ENCODE measurements at regions not wholly inside any gene's neighbourhood (a gene's known extent, or its start where the extent isn't known, plus 50 kb on each side); places are given as distances from the start of the nearest gene placed in this dataset.
A peak's percentile ranks its signal among the peaks of the same experiment; 100 is the strongest.
"Not testable (repeated sequence)": the region's sequence is repeated elsewhere in the genome, so short reads cannot be mapped to it uniquely, and the experiment has no call there.

DNA sequence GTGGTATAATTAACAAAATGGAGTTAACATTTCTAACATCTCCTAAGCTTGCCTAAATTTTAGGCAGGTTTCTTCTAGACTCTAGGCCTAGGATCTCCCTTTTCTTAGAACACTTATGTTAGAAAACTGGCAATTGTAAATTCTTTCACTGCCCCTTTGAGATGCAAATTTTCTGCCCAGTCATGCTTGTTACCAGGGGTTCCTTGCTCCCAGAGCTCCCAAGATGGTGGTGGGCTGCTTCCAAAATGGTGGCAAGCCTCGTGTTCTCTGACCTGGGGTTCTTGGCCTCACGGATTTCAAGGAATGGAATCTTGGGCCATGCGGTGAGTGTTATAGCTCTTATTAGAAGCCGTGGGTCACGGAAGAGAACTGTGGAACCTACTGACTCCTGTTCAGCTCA is 1361.4 kb downstream of the NCAM2 start:
- DNase-seq (ENCODE audit: low spot score); ATAC-seq: not testable (repeated sequence)

- ATAC-seq: no peak
Observed at GRCh38 chr21:22363504-22363903, 1365.3 kb downstream of the NCAM2 start.

GRCh38 chr21:22364163-22364562 is 1366.0 kb downstream of the NCAM2 start:
- ATAC-seq: no peak
- no peak for DNase-seq (ENCODE audit: low spot score)

More at GRCh38 chr21:22363504-22363903, 1365.3 kb downstream of the NCAM2 start:
- DNase-seq (ENCODE audit: low spot score): no peak

DNA sequence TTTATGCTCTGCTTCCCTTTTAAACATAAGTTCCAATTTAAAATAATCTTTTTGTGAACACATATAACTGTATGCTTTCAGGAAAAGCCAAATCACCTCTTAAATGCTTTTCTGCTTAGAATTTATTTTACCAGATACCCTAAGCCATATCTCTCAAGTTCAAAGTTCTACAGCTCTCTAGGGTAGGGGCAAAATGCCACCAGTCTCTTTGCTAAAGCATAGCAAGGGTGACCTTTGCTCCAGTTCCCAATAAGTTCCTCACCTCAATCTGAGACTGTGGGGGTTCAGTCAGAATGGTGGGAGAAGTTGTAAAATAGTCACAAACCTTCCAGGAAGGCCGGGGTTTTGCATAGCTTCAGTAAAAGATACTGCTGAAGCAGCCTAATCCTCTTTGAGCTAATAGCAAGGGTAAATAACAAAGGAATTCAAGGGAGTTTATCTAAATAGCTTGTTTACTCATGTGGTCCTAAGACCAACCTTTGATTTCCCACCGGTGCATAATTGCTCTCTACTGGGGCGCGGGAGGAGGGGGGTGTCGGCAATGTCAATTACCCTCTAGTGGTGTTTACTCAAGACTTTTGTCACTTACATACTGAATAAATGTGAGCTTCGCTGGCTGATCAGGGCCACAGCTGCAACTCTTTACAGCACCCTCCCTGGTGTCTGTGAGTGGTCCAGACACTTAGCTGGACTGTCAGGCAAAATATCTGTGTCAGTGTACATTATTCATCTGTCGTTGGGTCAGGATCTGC is 1376.2 kb downstream of the NCAM2 start:
- DNase-seq (ENCODE audit: low spot score) (no peak), ATAC-seq (peak; percentile 83)

- ATAC-seq; DNase-seq (ENCODE audit: low spot score): not testable (repeated sequence)
Observed at GRCh38 chr21:22377795-22378194, 1379.6 kb downstream of the NCAM2 start.

- DNase-seq (ENCODE audit: low spot score): no peak
- ATAC-seq: no peak
Observed at GRCh38 chr21:22393324-22393723, 1395.1 kb downstream of the NCAM2 start.

DNA sequence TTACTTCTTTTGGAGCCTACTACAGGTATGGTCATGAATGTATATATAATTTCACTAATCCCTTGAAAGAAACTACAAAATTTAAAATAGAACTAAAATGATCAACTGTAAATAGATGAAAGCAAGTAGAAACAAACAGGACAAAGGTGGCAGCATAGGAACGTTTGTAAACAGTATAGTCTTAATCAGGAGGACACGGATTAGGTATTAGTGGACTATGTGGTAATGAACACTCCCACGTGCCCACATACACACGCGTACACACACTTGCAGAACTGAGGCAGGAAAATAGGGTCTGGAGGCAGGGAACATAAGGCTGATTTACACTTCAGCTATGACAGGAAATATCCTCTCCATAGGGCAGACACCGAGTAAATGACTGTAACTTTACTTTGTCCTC is 1397.8 kb downstream of the NCAM2 start:
- ATAC-seq (peak; percentile 77), DNase-seq (ENCODE audit: low spot score) (no peak)

- ATAC-seq (no peak), DNase-seq (ENCODE audit: low spot score) (no peak)
Observed at GRCh38 chr21:22399681-22400514, 1401.7 kb downstream of the NCAM2 start.

DNA sequence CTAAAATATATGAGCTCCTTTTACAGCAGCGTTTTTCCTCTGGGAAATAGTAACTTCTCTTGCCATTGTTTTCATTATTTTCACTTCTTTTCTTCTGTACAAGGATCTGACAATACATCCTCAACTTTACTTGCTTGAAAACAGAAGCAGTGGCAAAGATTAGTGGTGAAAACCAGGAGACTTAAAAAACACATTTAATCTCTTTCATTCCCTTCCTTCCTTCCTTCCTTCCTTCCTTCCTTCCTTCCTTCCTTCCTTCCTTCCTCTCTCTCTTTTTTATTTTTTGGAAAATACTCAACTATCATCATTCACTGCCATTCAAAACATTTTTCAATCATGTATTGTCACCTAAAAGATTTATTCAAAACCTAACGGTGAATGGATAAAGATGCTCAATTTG is 1411.4 kb downstream of the NCAM2 start:
- ATAC-seq (no peak), DNase-seq (ENCODE audit: low spot score) (no peak)

DNA sequence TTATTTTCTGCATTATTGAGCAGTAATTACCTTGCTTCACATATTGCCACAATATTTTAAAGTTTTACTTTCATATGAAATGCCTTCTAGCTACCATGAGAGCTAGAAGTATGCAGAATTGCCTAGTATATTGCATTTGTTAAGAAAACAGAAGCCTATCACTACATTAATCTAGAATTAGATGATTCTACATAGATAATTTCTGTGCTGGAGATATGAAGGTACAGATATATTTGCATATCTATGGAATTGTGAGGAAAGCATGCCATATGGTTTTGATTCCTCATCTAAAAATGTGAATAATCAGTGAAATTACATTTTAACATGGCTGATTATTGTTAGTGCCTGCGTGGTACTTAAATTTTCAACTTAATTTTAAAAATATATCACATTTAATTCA is 1418.3 kb downstream of the NCAM2 start:
- no peak for ATAC-seq
- DNase-seq (ENCODE audit: low spot score): no peak

DNA sequence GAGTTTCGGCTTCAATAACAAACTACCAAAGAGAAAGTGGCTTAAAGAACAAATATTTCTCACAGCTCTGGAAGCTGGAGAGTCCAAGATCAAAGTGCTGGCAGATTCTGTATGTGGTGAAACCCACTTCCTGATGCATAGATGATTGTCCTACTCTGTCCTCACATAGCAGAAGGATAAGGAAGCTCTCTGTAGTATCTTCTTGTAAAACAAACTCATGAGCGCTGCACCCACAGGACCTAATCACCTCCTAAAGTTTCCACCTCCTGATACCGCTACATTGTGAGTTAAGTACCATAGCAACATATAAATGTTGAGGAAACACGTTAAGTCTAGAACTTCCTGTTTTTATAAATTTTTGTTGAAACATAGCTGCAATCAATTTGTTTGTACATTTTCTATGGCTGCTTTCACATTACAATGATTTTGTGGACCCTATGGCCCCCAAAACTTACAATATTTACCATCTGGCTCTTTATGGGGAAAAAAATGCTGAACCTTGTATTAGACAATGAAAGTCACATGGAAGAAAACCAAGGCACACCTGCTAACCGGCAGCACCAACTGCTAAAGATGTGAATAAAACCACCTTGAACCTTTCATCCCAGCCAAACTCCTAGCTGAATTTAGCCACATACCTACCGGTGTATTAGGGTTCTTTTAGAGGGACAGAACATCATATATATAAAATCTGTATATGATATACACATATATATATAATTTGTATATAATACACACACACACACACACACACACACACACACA is 1423.4 kb downstream of the NCAM2 start:
- DNase-seq (ENCODE audit: low spot score) (no peak), ATAC-seq (no peak)

GRCh38 chr21:22438428-22439086 is 1440.3 kb downstream of the NCAM2 start:
- no peak for ATAC-seq
- DNase-seq (ENCODE audit: low spot score): no peak

GRCh38 chr21:22444990-22445389 is 1446.8 kb downstream of the NCAM2 start:
- ATAC-seq: no peak
- DNase-seq (ENCODE audit: low spot score): no peak

DNA sequence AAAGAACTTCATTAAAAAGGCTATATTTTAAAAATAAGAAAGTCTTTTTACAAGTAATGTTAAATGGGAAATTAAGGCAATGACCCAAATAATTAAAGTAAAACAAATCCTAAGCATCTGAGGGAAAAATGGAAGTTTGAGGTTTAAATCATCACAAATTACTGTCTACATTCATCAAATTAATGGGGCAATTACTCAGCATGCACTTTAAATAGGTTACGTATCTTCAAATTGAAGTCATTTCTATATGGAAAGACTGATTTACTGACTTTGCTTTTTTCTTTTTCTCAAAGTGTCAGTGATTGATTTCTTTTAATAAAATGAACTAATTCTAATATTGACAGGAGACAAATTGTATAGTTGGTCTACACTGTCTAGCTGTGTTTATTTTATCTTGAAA is 1452.3 kb downstream of the NCAM2 start:
- no peak for ATAC-seq

GRCh38 chr21:22456241-22456640 is 1458.0 kb downstream of the NCAM2 start:
- no peak for ATAC-seq
- no peak for DNase-seq (ENCODE audit: low spot score)

More for the DNA sequence above, 1452.3 kb downstream of the NCAM2 start:
- DNase-seq (ENCODE audit: low spot score): no peak

DNA sequence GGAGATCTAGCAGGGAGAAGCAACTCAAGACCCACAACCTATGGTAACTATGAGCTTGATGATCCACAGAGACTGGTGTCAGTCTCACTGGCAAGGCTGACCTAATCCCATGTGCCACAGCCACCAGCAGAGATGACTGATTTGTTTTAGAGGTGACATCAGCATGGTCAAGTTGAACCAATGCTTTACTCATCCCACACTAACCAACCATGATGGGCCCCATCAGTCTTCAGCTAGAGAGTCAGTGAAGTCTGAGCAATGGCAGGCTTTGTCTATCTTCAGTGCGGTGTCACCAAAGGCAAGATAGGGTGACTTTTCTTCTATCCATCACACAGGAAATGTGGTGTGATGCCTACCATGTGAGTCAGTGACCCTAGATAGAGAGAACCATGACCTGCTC is 1470.7 kb downstream of the NCAM2 start:
- DNase-seq (ENCODE audit: low spot score) (no peak), ATAC-seq (no peak)

- DNase-seq (ENCODE audit: low spot score) (no peak), ATAC-seq (no peak)
Observed at GRCh38 chr21:22474403-22474802, 1476.2 kb downstream of the NCAM2 start.

GRCh38 chr21:22476214-22476613 is 1478.0 kb downstream of the NCAM2 start:
- no peak for DNase-seq (ENCODE audit: low spot score)
- ATAC-seq: no peak

DNA sequence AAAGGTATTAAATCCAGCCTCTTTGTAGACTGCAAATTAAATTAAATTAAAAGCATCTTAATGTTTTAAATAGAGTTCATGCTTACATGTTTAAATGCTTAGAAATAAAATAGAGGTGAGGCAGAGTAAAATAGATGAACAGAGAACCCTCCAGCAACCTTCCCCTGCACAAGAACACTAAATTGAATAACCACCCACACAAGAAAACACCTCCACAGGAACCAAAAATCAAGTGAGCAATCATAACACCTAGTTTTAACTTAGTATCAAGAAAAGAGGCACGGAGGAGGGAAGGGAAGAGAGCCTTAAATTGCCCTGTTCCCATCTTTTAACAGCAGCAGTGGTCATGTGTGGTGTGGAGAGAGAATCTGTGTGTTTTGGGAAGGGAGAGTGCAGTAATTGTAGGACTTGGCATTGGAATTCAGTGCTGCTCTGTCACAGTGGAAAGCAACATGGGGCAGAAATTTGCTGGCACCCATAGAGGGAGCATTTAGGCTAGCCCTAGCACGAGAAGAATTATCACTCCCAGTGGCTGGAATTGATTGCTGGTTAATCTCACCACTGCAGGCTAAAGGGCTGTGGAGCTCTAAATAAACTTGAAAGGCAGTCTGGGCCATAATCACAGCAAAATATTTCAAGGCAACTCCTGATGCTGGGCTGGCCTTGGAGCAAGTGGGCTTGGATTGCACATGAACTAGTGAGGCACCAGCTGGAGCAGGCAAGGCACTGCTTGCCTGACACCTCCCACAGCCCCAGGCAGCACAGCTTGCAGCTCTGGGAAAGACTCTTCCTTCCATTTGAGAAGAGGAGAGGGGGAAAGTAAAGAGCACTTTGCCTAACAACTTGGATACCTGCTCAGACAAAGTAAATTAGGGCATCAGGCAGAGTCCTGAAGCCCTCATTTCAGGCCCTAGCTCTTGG is 1478.8 kb downstream of the NCAM2 start:
- DNase-seq (ENCODE audit: low spot score) (no peak), ATAC-seq (no peak)

- DNase-seq (ENCODE audit: low spot score) (no peak), ATAC-seq (no peak)
Observed at GRCh38 chr21:22490049-22490448, 1491.8 kb downstream of the NCAM2 start.

Measured in left lobe of liver (tissue), 2 donors.